PC-9 (cell line): ENCODE measurements at regions not wholly inside any gene's neighbourhood (a gene's known extent, or its start where the extent isn't known, plus 50 kb on each side); places are given as distances from the start of the nearest gene placed in this dataset.

Source experiments
- BruUV-seq: library from RNA; stranded (reverse); fragments of 400-500 nt; replicated peaks from 2 replicates; lab custom pipeline; 2021; lab: Mats Ljungman, UMichigan
- CTCF ChIA-PET: fragments of 300-600 bp; sonication (Branson Sonifier 250); formaldehyde crosslinking; loops from one replicate; lab custom pipeline; 2022; ENCODE audit warnings: antibody characterized with exemption; lab: Charles Lee
- POLR2A ChIA-PET: fragments of 300-600 bp; sonication (Branson Sonifier 250); formaldehyde crosslinking; loops from one replicate; lab custom pipeline; 2022; ENCODE audit warnings: antibody characterized with exemption; ENCODE audit not compliant: unreplicated experiment; lab: Charles Lee
- DNase-seq, 2 experiments: peaks; one replicate each; pipeline versions ENCODE4 v3.0.0 to v3.0.0-alpha.2; 2015 to 2022; ENCODE audit warnings: mixed read lengths in 1 of 2
- H2AFZ ChIP-seq: fragments of 200-600 bp; sonication (generic); 2 replicates; pipeline ENCODE4 v1.8.1; 2017; ENCODE audit warnings: antibody characterized with exemption
- H3F3A ChIP-seq: fragments of 200-600 bp; sonication (generic); 2 replicates; pipeline ENCODE4 v1.8.1; 2017; ENCODE audit warnings: antibody characterized with exemption, mild to moderate bottlenecking, low read depth; ENCODE audit not compliant: insufficient read depth
- H3K27ac ChIP-seq: fragments of 200-600 bp; sonication (generic); 2 replicates; pipeline ENCODE4 v1.6.1; 2016; ENCODE audit warnings: mixed run types
- H3K27me3 ChIP-seq: fragments of 200-600 bp; sonication (generic); 2 replicates; pipeline ENCODE4 v1.6.1; 2016; ENCODE audit warnings: low read depth, mixed run types; ENCODE audit not compliant: insufficient read depth
- H3K36me3 ChIP-seq: fragments of 200-600 bp; sonication (generic); 2 replicates; pipeline ENCODE4 v1.6.1; 2016; ENCODE audit warnings: low read depth, mixed run types
- H3K4me1 ChIP-seq: fragments of 200-600 bp; sonication (generic); replicated peaks from 2 replicates; pipeline ENCODE4 v1.6.1; 2016; ENCODE audit warnings: mixed run types; ENCODE audit not compliant: insufficient read depth
- H3K4me2 ChIP-seq: fragments of 200-600 bp; sonication (generic); 2 replicates; pipeline ENCODE4 v1.6.1; 2017; ENCODE audit warnings: mixed run types
- H3K4me3 ChIP-seq: fragments of 200-600 bp; sonication (generic); 2 replicates; pipeline ENCODE4 v1.6.1; 2016; ENCODE audit warnings: mixed run types
- H3K79me2 ChIP-seq: fragments of 200-600 bp; sonication (generic); 2 replicates; pipeline ENCODE4 v1.6.1; 2017; ENCODE audit warnings: low read depth, mixed run types
- H3K9me2 ChIP-seq: fragments of 200-600 bp; sonication (generic); 2 replicates; pipeline ENCODE4 v1.8.1; 2017; ENCODE audit warnings: mild to moderate bottlenecking; ENCODE audit not compliant: insufficient read depth
- H3K9me3 ChIP-seq: fragments of 200-600 bp; sonication (generic); 2 replicates; pipeline ENCODE4 v1.8.1; 2016; ENCODE audit warnings: low read depth; ENCODE audit not compliant: insufficient read depth
- H4K20me1 ChIP-seq: fragments of 200-600 bp; sonication (generic); 2 replicates; pipeline ENCODE4 v1.8.1; 2017; ENCODE audit not compliant: insufficient read depth
- EZH2 ChIP-seq: fragments of 200-600 bp; sonication (generic); IDR thresholded peaks from 2 replicates; pipeline ENCODE4 v1.8.0; 2017; ENCODE audit warnings: antibody characterized with exemption, low read depth
- intact Hi-C: fragments of 100-400 bp; cut with micrococcal nuclease; formaldehyde crosslinking; loops from one replicate; pipeline ENCODE4 v1.10.0; 2022; ENCODE audit not compliant: unreplicated experiment
- TF ChIP-seq, protein P1 (sequence below): fragments of 200-600 bp; sonication (generic); conservative IDR thresholded peaks from 2 replicates; pipeline ENCODE4 v1.6.1; 2017; ENCODE audit warnings: mixed run types, antibody characterized with exemption, mild to moderate bottlenecking, moderate library complexity

DNA sequence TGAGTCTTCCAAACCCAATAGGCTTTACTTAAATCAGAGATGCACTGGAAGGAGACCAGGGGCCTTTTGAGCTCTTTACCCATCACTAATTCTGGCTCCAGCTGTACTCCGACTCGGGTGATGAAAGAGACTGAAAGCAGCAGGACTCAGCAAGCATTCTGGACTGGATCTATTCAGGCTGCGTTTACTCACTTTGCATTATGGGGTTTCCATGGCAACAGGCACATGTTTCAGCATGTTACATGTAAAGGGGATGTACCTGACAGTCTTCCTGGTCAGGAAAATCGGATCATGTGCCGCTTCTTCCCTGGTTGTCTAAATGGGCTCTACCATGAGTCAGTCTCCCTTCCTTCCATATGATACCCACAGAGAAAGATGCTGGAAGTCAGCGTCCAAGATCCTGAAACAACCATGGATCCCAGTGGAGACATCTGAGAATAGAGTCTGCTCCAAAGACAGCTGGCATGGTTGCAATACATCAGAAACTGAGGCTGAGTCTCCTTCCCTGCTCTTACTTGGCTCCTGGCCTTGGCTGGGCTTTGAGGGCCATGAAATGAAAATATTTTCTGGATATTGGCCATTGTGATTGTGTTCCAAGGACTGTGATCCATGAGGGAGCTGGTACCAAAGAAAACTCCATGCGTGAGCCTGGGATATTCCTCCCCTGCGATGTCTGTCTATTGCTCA is 102.5 kb upstream of the TNC start:
- no peak overlapping the region for H3K27ac ChIP-seq
- ChIA-PET CTCF (no interaction called here), POLR2A (no interaction called here)
- BruUV-seq, result no TSS peak
- H3K4me3 ChIP-seq, result no peak overlapping the region
- H3K9me3 ChIP-seq, result no peaks in the 10 kb centered on the region
- TF ChIP-seq, protein P1, sequence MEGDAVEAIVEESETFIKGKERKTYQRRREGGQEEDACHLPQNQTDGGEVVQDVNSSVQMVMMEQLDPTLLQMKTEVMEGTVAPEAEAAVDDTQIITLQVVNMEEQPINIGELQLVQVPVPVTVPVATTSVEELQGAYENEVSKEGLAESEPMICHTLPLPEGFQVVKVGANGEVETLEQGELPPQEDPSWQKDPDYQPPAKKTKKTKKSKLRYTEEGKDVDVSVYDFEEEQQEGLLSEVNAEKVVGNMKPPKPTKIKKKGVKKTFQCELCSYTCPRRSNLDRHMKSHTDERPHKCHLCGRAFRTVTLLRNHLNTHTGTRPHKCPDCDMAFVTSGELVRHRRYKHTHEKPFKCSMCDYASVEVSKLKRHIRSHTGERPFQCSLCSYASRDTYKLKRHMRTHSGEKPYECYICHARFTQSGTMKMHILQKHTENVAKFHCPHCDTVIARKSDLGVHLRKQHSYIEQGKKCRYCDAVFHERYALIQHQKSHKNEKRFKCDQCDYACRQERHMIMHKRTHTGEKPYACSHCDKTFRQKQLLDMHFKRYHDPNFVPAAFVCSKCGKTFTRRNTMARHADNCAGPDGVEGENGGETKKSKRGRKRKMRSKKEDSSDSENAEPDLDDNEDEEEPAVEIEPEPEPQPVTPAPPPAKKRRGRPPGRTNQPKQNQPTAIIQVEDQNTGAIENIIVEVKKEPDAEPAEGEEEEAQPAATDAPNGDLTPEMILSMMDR, result no peak
- no peak for TF ChIP-seq EZH2
- no peaks in the 10 kb centered on the region for H4K20me1 ChIP-seq
- H3K4me2 ChIP-seq, result no peak overlapping the region
- H3K79me2 ChIP-seq, result no peaks in the 10 kb centered on the region
- intact Hi-C loops, result no loop called here
- H3K4me1 ChIP-seq, result no peaks in the 10 kb centered on the region
- H3K9me2 ChIP-seq, result no peaks in the 10 kb centered on the region
- H2AFZ ChIP-seq, result no peak overlapping the region
- H3F3A ChIP-seq, result no peaks in the 10 kb centered on the region
- H3K27me3 ChIP-seq, result no peaks in the 10 kb centered on the region
- H3K36me3 ChIP-seq, result no peaks in the 10 kb centered on the region
- no peak for DNase-seq

DNA sequence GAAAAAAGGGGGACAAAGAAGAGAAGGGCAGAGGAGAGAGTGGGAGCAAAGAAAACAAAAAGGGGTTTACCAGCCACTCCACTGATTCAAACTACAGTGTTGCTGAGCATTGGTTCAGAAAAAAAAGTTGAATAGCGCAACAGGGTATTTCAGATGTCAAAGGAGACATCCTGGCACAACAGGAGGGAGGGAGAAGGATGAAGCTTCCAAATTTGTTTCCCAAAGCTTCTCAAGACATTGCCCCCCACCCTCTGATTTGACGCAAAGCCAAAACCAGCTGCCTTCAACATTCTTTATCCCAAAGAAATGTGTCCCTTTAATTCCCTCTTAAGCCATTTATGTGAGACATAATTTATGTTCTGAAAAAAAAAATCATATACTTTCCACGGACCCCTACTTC is 105.5 kb upstream of the TNC start:
- Histone ChIP-seq H3K4me3 (no peak overlapping the region), H3K9me3 (no peaks in the 10 kb centered on the region), H3F3A (no peaks in the 10 kb centered on the region), H3K4me1 (no peaks in the 10 kb centered on the region), H3K36me3 (no peaks in the 10 kb centered on the region), H3K4me2 (no peak overlapping the region), H2AFZ (no peak overlapping the region), H3K9me2 (no peaks in the 10 kb centered on the region), H4K20me1 (no peaks in the 10 kb centered on the region), H3K79me2 (no peaks in the 10 kb centered on the region), H3K27me3 (no peaks in the 10 kb centered on the region), H3K27ac (no peak overlapping the region)
- ChIA-PET POLR2A (interaction anchor here (0.6 kb wide), 1 partner anchor 314 kb away, joined by 6 read pairs; no protein-coding TSS in a partner anchor), CTCF (no interaction called here)
- DNase-seq, result no peak
- TF ChIP-seq, protein P1, result no peak
- no peak for TF ChIP-seq EZH2
- intact Hi-C loops, result no loop called here
- no TSS peak for BruUV-seq

DNA sequence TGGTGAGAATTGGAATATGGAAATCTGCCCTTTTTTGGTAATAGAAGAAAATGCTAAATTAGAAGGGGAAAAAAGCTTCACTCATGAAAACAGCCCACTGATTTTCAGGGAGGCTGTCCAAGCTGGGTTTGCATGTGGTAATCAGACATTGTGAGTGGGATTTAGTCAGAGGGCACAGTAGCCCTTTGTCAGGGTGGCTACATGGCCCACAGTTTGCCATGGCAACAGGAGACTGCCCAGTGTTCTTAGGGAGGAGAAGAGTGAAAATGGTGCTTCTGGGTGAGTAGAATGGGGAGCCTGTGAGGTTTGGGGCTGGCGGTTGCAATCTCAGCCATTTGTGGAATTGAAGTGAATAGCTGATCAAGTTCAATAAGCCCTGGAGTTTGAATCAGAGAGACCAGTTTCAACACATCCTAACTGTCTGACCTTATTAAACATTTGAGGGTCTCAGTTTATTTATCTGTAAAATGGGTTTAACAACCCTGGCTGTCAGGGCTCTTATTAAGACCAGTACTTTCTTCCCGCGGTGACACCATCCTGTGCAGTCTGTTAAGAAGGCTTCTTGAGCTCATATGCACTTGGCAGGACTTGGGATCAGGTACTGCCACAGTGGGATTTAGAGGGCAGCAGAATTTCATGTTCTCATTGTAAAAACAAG is 107.6 kb upstream of the TNC start:
- H3K9me2 ChIP-seq, result no peaks in the 10 kb centered on the region
- BruUV-seq, result no TSS peak
- ChIA-PET POLR2A (no interaction called here), CTCF (interaction anchor here (0.7 to 0.8 kb wide), 2 partner anchors 298 to 365 kb away, joined by 3 to 5 read pairs; no protein-coding TSS in a partner anchor)
- no peak overlapping the region for H3K4me2 ChIP-seq
- no peak for DNase-seq
- H3F3A ChIP-seq, result no peaks in the 10 kb centered on the region
- intact Hi-C loops, result loop anchor here (1.0 to 5.0 kb wide), 2 partner anchors 208 to 299 kb away; no protein-coding TSS in a partner anchor
- H2AFZ ChIP-seq, result no peak overlapping the region
- TF ChIP-seq EZH2, result no peak
- TF ChIP-seq, protein P1, result no peak
- no peaks in the 10 kb centered on the region for H3K36me3 ChIP-seq
- no peaks in the 10 kb centered on the region; the same call in 1 of the 2 replicates for H3K9me3 ChIP-seq
- H3K4me3 ChIP-seq, result no peak overlapping the region
- no peaks in the 10 kb centered on the region for H3K27me3 ChIP-seq
- H3K79me2 ChIP-seq, result no peaks in the 10 kb centered on the region
- H3K27ac ChIP-seq, result no peak overlapping the region
- H3K4me1 ChIP-seq, result no peaks in the 10 kb centered on the region
- no peaks in the 10 kb centered on the region for H4K20me1 ChIP-seq
